ENCODE measurements at regions not wholly inside any gene's neighbourhood (a gene's known extent, or its start where the extent isn't known, plus 50 kb on each side); places are given as distances from the start of the nearest gene placed in this dataset.

GRCh38 chr3:107106907-107107306, 270.3 kb upstream of the CCDC54 start:
- TF ChIP-seq POLR2A (IDR thresholded peaks at IDR 0.05) (no peak), CTCF (IDR thresholded peaks at IDR 0.05) (no peak)

Measured in body of pancreas (tissue), 4 donors.